Peyer's patch (tissue), 4 donors: ENCODE measurements at regions not wholly inside any gene's neighbourhood (a gene's known extent, or its start where the extent isn't known, plus 50 kb on each side); places are given as distances from the start of the nearest gene placed in this dataset.

Source experiments
- POLR2A ChIP-seq, 2 donors: fragments of 450-650 bp; IDR thresholded peaks; one replicate each; pipeline ENCODE4 v1.5.1; 2017; ENCODE audit warnings: antibody characterized with exemption in 2 of 2, mild to moderate bottlenecking in 2 of 2, moderate library complexity in 2 of 2
- TF ChIP-seq, protein P1 (sequence below), 6 experiments: fragments of 450-650 bp in 4 of 6; fragments of 200-600 bp in 2 of 6; sonication (generic) in 1 of 6; IDR thresholded peaks; one replicate each; pipeline ENCODE4 v1.5.1; 2017 to 2019; ENCODE audit warnings: antibody characterized with exemption in 6 of 6, mild to moderate bottlenecking in 3 of 6, moderate library complexity in 1 of 6

- TF ChIP-seq POLR2A (IDR thresholded peaks at IDR 0.05), result no peak
- TF ChIP-seq, protein P1, sequence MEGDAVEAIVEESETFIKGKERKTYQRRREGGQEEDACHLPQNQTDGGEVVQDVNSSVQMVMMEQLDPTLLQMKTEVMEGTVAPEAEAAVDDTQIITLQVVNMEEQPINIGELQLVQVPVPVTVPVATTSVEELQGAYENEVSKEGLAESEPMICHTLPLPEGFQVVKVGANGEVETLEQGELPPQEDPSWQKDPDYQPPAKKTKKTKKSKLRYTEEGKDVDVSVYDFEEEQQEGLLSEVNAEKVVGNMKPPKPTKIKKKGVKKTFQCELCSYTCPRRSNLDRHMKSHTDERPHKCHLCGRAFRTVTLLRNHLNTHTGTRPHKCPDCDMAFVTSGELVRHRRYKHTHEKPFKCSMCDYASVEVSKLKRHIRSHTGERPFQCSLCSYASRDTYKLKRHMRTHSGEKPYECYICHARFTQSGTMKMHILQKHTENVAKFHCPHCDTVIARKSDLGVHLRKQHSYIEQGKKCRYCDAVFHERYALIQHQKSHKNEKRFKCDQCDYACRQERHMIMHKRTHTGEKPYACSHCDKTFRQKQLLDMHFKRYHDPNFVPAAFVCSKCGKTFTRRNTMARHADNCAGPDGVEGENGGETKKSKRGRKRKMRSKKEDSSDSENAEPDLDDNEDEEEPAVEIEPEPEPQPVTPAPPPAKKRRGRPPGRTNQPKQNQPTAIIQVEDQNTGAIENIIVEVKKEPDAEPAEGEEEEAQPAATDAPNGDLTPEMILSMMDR (IDR thresholded peaks at IDR 0.05), result no peak
Observed at GRCh38 chr1:244297087-244297486, 154.6 kb downstream of the ADSS2 start.
